OCI-LY3 (cell line): ENCODE measurements at regions not wholly inside any gene's neighbourhood (a gene's known extent, or its start where the extent isn't known, plus 50 kb on each side); places are given as distances from the start of the nearest gene placed in this dataset.

Source experiments
- H2AFZ ChIP-seq: fragments of 200-600, 300-600 bp; shearing (Covaris generic); 2 replicates; pipeline ENCODE4 v1.6.0; 2014; ENCODE audit warnings: antibody characterized with exemption, low read depth, low read length
- H3K27ac ChIP-seq: fragments of 200-600, 300-600 bp; sonication (generic); 2 replicates; pipeline ENCODE4 v1.5.1; 2014; ENCODE audit warnings: mild to moderate bottlenecking, low read length, moderate library complexity, mixed read lengths
- H3K27me3 ChIP-seq: fragments of 200-600, 300-600 bp; sonication (generic); 2 replicates; pipeline ENCODE4 v1.6.1; 2014; ENCODE audit warnings: low read depth, low read length, mixed read lengths
- H3K36me3 ChIP-seq: fragments of 200-600, 300-600 bp; sonication (generic); replicated peaks from 2 replicates; pipeline ENCODE3; 2014; ENCODE audit warnings: low read depth, low read length, mixed read lengths
- H3K4me1 ChIP-seq: fragments of 300-600, 200-600 bp; sonication (generic); 2 replicates; pipeline ENCODE4 v1.6.1; 2014; ENCODE audit warnings: low read length, mixed read lengths
- H3K4me2 ChIP-seq: fragments of 200-600, 300-600 bp; sonication (generic); 2 replicates; pipeline ENCODE4 v1.6.1; 2014; ENCODE audit warnings: low read length, mixed read lengths
- H3K4me3 ChIP-seq: fragments of 300-600, 200-600 bp; sonication (generic); 2 replicates; pipeline ENCODE4 v1.5.1; 2014; ENCODE audit warnings: antibody characterized with exemption, mild to moderate bottlenecking, low read length, moderate library complexity
- H3K79me2 ChIP-seq: fragments of 300-600, 200-600 bp; shearing (Covaris generic); 2 replicates; pipeline ENCODE4 v1.6.1; 2014; ENCODE audit warnings: mild to moderate bottlenecking, low read length, mixed read lengths
- H3K9ac ChIP-seq: fragments of 300-600, 200-600 bp; shearing (Covaris generic); 2 replicates; pipeline ENCODE4 v1.6.0; 2014; ENCODE audit warnings: mild to moderate bottlenecking, low read length, moderate library complexity
- H3K9me3 ChIP-seq: fragments of 200-600, 300-600 bp; shearing (Covaris generic); 2 replicates; pipeline ENCODE4 v1.6.1; 2014; ENCODE audit warnings: low read length, mixed read lengths; ENCODE audit not compliant: insufficient read depth
- H4K20me1 ChIP-seq: fragments of 200-600, 300-600 bp; sonication (generic); 2 replicates; pipeline ENCODE4 v1.6.1; 2016; ENCODE audit warnings: low read length, mixed read lengths; ENCODE audit not compliant: insufficient read depth
- EZH2phosphoT487 ChIP-seq: fragments of 200-600 bp; shearing (Covaris generic); IDR thresholded peaks from 2 replicates; pipeline ENCODE4 v1.6.1; 2018; ENCODE audit warnings: antibody characterized with exemption, mixed run types, low read depth
- TF ChIP-seq, protein P1 (sequence below): fragments of 200-600, 300-600 bp; sonication (generic); IDR thresholded peaks from 2 replicates; pipeline ENCODE4 v1.5.1; 2014; ENCODE audit warnings: antibody characterized with exemption, low read length, low read depth

DNA sequence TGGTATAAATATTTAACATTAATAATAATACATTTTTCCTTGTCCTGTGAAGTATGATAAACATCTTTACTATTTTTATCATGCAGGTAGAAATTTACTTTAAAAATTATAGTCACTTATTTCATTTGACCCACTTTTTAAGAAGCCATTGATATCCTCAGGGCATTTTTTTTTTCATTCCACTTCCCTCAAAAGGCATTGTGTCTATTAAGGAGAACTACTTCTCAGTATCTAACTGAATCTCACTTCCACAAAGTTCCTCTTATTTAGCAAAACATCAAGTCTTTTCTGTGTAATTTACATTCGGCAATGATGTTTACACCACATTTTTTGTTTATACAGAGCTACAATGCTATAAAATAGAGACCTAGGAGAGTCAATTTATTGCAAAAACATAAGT lies 388.2 kb upstream of the AKR1E2 start:
- no peak overlapping the region for H3K9ac ChIP-seq
- H3K4me3 ChIP-seq: no peak overlapping the region
- H3K4me1 ChIP-seq: no peaks in the 10 kb centered on the region
- H3K36me3 ChIP-seq: no peaks in the 10 kb centered on the region
- no peaks in the 10 kb centered on the region for H3K9me3 ChIP-seq
- H3K27ac ChIP-seq: no peak overlapping the region
- no peaks in the 10 kb centered on the region for H3K79me2 ChIP-seq
- TF ChIP-seq EZH2phosphoT487: no peak
- TF ChIP-seq, protein P1, sequence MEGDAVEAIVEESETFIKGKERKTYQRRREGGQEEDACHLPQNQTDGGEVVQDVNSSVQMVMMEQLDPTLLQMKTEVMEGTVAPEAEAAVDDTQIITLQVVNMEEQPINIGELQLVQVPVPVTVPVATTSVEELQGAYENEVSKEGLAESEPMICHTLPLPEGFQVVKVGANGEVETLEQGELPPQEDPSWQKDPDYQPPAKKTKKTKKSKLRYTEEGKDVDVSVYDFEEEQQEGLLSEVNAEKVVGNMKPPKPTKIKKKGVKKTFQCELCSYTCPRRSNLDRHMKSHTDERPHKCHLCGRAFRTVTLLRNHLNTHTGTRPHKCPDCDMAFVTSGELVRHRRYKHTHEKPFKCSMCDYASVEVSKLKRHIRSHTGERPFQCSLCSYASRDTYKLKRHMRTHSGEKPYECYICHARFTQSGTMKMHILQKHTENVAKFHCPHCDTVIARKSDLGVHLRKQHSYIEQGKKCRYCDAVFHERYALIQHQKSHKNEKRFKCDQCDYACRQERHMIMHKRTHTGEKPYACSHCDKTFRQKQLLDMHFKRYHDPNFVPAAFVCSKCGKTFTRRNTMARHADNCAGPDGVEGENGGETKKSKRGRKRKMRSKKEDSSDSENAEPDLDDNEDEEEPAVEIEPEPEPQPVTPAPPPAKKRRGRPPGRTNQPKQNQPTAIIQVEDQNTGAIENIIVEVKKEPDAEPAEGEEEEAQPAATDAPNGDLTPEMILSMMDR: no peak
- no peak overlapping the region for H2AFZ ChIP-seq
- no peaks in the 10 kb centered on the region for H3K27me3 ChIP-seq
- H4K20me1 ChIP-seq: no peaks in the 10 kb centered on the region
- no peak overlapping the region for H3K4me2 ChIP-seq

DNA sequence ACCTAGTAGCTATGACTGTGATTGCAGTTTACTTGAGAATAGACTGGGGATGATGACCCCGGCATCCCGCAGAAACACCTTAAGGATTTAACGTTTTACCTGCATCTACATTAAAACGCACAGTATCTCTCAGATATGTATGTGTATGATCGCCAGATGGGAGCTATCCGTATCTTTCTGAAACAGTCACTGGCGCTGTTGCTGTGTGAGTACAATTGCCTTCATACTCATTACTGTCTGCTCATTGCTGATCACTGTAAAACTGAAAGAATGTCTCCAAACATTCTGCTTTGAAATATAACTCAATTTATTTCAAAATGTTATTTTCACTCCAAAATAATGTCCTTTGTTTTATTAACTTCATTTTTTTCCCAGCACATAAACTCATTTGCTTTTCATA lies 388.9 kb upstream of the AKR1E2 start:
- H3K36me3 ChIP-seq: no peaks in the 10 kb centered on the region
- H3K9me3 ChIP-seq: no peaks in the 10 kb centered on the region
- no peak overlapping the region for H3K4me2 ChIP-seq
- H3K27me3 ChIP-seq: no peaks in the 10 kb centered on the region
- no peak overlapping the region for H3K27ac ChIP-seq
- TF ChIP-seq, protein P1: no peak
- TF ChIP-seq EZH2phosphoT487: no peak
- H2AFZ ChIP-seq: no peak overlapping the region
- no peaks in the 10 kb centered on the region for H3K79me2 ChIP-seq
- no peak overlapping the region for H3K4me3 ChIP-seq
- no peaks in the 10 kb centered on the region for H3K4me1 ChIP-seq
- H3K9ac ChIP-seq: no peak overlapping the region
- H4K20me1 ChIP-seq: no peaks in the 10 kb centered on the region

DNA sequence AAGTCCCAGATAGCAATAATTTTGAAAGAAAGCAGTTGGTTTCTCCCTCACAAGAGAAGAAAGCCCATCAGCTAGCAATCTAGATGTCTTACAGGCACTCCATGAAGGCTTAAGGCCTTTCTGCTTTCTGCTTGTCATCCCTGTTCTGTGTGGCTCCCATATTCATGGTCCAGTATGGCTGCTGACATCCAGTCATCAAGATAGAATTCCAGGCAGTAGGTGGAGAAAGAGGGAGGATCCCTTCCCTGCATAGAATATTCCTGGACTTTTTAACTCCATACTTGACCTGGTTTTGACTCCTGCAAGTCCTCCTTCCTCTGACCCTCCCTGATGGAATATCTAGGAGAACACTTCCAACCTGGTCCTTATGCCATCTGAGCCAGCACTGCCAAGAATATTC lies 389.9 kb upstream of the AKR1E2 start:
- Histone ChIP-seq H2AFZ (no peak overlapping the region), H3K4me3 (no peak overlapping the region), H3K9ac (no peak overlapping the region), H3K27me3 (no peaks in the 10 kb centered on the region), H3K79me2 (no peaks in the 10 kb centered on the region), H3K27ac (no peak overlapping the region), H3K9me3 (no peaks in the 10 kb centered on the region), H3K36me3 (no peaks in the 10 kb centered on the region), H4K20me1 (no peaks in the 10 kb centered on the region), H3K4me2 (no peak overlapping the region), H3K4me1 (no peaks in the 10 kb centered on the region)
- TF ChIP-seq, protein P1: no peak
- no peak for TF ChIP-seq EZH2phosphoT487

DNA sequence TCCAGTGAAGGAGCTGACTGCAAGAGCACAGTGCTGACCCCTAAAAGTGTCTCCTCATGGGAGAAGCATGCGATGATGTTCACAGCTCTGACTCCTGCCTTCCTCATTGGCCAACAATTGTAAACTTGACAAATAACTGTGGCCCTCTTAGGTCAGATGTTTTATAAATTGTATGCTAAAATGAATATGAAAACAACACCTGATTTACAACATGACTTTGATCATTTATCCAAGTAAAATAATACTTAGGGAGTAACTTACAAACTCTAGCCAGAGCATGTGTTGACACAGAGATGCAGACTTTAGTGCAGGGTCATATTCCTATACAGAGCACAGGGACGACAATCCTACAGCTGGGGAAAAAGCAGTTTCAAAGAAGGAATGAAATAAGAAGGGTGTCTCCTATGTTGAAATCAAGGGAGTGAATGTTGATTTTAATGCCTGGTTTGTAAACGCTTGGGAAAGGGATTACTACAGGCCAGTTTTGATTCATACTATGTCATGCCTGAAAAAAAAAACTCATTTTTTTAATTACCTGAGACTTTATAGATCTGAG lies 391.4 kb upstream of the AKR1E2 start:
- H3K4me3 ChIP-seq: no peak overlapping the region
- no peaks in the 10 kb centered on the region for H4K20me1 ChIP-seq
- no peaks in the 10 kb centered on the region for H3K9me3 ChIP-seq
- H3K36me3 ChIP-seq: no peaks in the 10 kb centered on the region
- TF ChIP-seq, protein P1: no peak
- no peak for TF ChIP-seq EZH2phosphoT487
- no peak overlapping the region for H3K4me2 ChIP-seq
- no peak overlapping the region for H3K9ac ChIP-seq
- no peak overlapping the region for H2AFZ ChIP-seq
- no peaks in the 10 kb centered on the region for H3K4me1 ChIP-seq
- no peaks in the 10 kb centered on the region for H3K27me3 ChIP-seq
- no peaks in the 10 kb centered on the region for H3K79me2 ChIP-seq
- no peak overlapping the region for H3K27ac ChIP-seq
